HUDEP-2 (cell line): ENCODE measurements at regions not wholly inside any gene's neighbourhood (a gene's known extent, or its start where the extent isn't known, plus 50 kb on each side); places are given as distances from the start of the nearest gene placed in this dataset.

Source experiments
- DNase-seq, 76 experiments: peaks; one replicate each; lab custom pipeline; 2025; ENCODE audit not compliant: unreplicated experiment in 76 of 76; lab: John Stamatoyannopoulos, UW

GRCh38 chr9:73841018-73841417 lies 656.1 kb upstream of the RORB start:
- DNase-seq: no peak

DNA sequence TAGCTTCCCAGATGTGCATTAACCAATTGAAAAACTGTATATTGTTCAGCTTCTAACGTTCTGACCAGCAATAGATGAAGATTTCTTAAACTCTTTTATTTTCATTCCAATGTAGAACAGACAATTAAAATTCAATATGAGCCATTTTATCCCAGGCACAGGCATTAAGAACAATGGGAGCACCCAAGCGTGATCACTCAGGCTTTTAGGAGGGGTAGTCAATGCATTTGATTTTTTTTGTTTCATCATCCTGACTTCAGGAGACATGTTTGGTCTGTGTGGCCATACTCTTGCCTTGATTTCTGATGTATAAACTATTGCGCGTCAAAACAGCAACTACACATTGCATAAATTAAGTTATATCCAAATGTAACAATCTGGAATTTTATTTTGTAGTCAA lies 653.0 kb upstream of the RORB start:
- DNase-seq: no peak

- DNase-seq: no peak
These were observed 651.6 kb upstream of the RORB start for GRCh38 chr9:73845539-73845938.

DNA sequence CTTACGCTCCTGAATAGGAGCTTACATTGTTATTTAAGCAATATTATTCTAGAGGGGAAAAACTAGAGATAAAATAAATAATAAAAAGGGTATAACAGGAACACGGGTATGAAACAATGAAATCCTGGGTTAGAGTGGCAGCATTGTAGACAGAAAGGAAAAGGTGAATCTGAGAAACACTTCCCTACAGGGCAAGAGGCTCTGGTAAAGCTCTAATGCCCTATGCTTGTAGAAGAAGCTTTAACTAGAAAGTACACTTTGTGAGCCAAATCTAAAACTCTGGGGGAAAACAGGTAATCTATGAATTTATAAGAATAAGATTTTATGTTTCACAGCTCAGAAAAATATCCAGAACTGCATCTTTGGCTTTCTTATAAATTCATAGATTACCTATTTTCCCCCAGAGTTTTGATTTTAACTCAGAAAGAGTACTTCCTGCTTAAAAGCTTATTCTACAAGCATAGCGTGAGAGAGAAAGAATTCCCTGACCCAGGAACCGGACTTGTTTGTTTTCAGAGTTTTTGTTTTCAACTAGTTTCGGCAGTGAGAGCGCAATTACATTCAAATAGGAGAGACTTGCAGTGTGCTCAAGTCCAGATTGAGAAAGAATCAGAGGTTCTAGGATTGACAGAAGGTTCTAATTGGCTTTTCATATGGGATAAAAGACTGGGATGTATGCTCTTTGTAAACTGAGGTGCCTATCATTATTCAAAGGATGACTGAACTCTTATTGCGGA lies 651.0 kb upstream of the RORB start:
- no peak for DNase-seq

GRCh38 chr9:73847536-73847935 lies 649.6 kb upstream of the RORB start:
- DNase-seq: no peak

GRCh38 chr9:73853549-73853948 lies 643.6 kb upstream of the RORB start:
- no peak for DNase-seq

GRCh38 chr9:73855206-73855605 lies 641.9 kb upstream of the RORB start:
- DNase-seq: no peak

GRCh38 chr9:73863924-73864323 lies 633.2 kb upstream of the RORB start:
- DNase-seq: no peak

DNA sequence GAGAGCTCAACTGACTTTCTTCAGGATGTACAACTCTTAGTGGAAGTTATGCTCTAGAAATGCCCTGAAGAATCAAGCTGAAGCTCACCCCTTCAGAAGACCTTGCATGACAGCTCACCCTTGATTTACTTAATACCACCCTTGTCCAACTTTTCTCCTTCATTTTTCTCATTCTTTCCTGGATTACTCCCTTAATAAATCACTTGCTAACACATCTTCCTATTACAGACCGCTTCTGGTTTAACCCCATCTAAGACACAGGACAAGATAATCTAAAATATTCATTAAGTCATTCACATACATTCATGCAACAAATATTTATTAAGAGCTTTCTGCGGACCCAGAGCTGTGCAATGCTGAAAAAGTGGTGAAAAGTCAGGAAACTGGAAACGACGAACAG lies 630.7 kb upstream of the RORB start:
- DNase-seq: no peak

DNA sequence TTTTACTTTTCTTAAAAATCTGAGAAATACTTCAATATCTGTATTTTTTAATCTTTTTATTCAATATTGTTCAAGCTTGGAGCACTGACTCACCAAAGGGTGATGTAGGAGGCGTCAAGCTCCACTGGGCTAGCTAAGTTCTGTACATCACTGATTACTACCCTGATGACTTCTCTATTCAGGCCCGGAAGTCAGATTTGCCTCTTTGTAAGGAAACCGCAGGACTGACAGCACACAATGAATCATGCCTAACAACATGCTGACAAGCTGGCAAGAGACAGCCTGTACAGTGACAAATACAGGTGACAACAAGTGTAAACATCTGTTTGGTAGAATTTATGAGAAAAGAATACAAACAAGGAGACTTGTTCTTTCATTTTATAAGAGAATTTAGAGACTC lies 627.9 kb upstream of the RORB start:
- DNase-seq: peak in 26 of 76 experiments; percentile 1 to 52 (median 10)

DNA sequence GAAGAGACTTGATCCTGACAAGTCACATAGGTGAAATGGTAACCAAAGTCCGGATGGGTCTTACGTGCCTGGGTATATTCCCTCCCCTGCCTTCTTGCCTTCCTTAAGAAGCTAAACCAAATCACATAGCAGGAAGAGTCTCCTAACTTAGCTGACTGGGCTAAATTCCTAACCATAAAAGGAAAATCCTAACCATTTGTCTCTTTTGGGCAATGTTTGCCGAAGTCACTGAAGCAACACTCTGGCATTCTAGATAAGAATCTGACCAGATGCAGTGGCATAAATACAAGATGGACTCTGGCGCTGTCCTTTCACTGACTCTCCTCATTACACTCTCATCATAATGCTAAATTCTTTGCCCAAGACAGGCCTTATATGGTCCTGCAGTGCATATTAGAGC lies 625.5 kb upstream of the RORB start:
- DNase-seq: no peak

DNA sequence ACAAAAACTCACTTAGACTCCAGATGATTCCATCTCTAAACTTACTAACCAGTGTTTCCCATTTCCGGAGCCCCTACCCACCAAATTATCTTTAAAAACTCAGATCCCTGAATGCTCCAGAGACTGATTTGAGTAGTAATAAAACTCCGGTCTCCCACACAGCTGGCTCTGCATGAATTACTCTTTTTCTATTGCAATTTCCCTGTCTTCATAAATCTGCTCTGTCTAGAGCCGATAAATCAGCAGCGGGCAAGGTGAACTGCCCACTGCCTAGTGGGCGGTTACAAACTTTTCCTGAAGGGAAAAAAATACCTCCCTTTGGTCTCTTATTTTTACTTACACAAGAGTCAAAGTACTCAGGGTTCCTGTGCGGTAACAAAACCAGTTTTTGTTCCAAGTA lies 624.4 kb upstream of the RORB start:
- DNase-seq: no peak

DNA sequence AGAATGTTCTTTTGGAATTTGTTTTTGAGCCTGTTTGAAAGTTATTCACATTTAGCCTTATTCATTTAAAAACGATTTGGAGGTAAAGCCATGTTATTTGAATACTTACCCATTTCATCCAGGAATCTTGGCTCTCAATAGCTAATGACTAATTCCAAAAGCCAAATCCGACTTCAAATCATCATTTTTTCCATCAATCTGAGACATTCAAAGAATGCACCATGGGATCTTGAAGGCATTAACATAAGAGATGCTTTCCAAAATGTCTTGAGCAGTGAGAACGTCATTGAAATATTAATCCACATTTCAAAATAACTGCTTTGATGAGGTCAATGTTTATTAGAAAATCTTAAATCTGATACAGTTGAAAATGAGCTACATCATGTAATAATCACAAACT lies 617.0 kb upstream of the RORB start:
- no peak for DNase-seq

DNA sequence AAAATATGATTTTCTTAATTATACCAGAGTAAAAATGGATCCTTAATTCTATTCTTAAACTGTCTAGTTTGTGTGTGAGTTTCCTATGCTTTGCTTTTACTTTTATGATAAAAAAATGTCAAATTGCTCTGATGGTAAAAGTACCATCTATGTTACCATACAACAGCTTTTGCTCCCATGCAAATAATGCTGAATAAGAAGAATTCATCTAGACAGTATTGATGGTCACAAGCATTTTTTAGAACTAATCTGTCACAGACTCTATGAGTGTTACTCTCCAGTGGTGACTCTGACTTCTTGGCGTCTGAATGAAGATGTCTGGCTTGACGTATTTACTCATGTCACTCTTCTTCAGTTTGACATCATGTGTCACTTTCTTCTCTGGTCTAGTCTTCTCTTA lies 608.1 kb upstream of the RORB start:
- DNase-seq: no peak

- no peak for DNase-seq
These were observed 606.4 kb upstream of the RORB start for GRCh38 chr9:73890685-73891277.

GRCh38 chr9:73892335-73892734 lies 604.8 kb upstream of the RORB start:
- DNase-seq: no peak

GRCh38 chr9:73893230-73893629 lies 603.9 kb upstream of the RORB start:
- DNase-seq: no peak

DNA sequence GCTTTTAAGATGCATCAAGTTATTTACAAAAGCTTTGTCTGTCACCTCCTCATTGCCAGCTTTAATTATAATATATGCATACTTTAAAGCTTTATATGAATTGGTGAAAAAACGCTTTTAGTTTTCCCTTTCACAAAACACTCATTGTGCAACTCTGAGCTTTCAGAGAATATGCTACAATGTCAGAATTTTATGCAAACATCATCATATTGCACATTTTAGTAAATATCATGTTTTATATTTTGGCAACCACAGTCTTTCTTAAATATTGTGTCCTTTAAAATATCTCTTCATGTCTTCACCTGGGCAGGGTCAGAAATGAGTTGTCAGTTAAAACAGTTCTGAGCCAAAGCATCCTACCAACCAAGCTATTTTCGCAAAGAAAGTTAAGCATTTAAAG lies 601.1 kb upstream of the RORB start:
- DNase-seq: no peak

DNA sequence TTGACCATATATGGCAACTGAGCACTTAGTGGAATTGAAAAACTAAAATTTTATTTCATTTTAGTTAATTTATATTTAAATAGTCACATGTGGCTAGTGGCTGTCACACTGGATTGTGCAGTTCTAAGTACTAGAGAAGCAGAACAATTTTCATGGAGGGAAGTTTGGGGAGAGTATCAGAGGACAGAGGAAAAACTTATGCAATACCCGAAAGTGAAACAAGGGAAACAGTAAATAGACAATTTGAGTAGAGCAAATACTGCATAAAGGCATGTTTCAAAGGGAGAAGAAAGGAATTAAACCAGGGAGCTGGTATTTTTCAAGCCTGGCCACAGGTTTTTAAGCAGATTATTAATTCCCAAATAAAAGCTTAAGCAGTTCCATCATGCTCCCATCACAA lies 590.5 kb upstream of the RORB start:
- DNase-seq: no peak

DNA sequence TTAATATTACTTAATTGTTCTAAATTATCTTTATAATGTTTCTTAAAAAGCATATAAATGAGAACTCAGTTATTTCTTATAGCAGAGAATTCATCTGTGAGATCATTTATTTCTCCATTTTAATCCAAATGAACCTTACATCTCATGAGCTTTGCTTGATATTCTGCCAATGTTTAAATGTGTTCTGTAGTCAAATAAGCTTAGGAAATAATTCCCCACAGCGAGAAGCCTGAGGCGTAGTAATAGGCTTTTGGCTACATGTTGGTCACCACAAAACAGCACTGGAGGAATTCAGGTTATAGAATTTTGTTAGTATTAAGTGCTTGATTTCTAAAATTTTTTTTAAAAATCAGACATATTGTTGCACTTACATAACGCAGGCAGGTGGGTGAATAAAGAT lies 585.3 kb upstream of the RORB start:
- no peak for DNase-seq

- peak in 7 of 76 experiments; percentile 0 to 40 (median 1) for DNase-seq
These were observed 581.0 kb upstream of the RORB start for GRCh38 chr9:73916016-73916673.

- DNase-seq: no peak
These were observed 577.4 kb upstream of the RORB start for GRCh38 chr9:73919712-73920111.
